IMR-90 (cell line): ENCODE measurements at regions not wholly inside any gene's neighbourhood (a gene's known extent, or its start where the extent isn't known, plus 50 kb on each side); places are given as distances from the start of the nearest gene placed in this dataset.

Source experiments
- ATAC-seq: fragments of 200-7000 bp; cut with Tn5 transposase; 2 replicates; pipeline ENCODE4 v1.9.1; 2020; ENCODE audit warnings: low read depth, mild to moderate bottlenecking, moderate library complexity
- BruUV-seq: library from RNA; stranded (reverse); fragments of 400-500 nt; replicated peaks from 2 replicates; lab custom pipeline; 2021; lab: Mats Ljungman, UMichigan
- CTCF ChIA-PET: fragments of 300-600 bp; formaldehyde crosslinking; extraction: SDS; loops from one replicate; lab custom pipeline; 2021; ENCODE audit warnings: antibody characterized with exemption; lab: Yijun Ruan, JAX
- POLR2A ChIA-PET: fragments of 300-600 bp; sonication (Branson Sonifier 250); formaldehyde crosslinking; loops from one replicate; lab custom pipeline; 2022; ENCODE audit warnings: antibody characterized with exemption; ENCODE audit not compliant: unreplicated experiment; lab: Charles Lee
- DNase-seq: peaks from one replicate; pipeline ENCODE4 v3.0.0; 2013
- H2AFZ ChIP-seq: replicated peaks from 2 replicates; pipeline ENCODE3; 2013; ENCODE audit warnings: low read length, mild to moderate bottlenecking; ENCODE audit not compliant: poor library complexity
- H2AK5ac ChIP-seq: 2 replicates; pipeline ENCODE4 v1.6.1; 2013; ENCODE audit warnings: low read depth, low read length, inconsistent platforms
- H2AK9ac ChIP-seq: replicated peaks from 2 replicates; pipeline ENCODE3; 2013; ENCODE audit warnings: mild to moderate bottlenecking, low read depth, low read length, moderate library complexity; ENCODE audit not compliant: poor library complexity
- H2BK120ac ChIP-seq: 2 replicates; pipeline ENCODE4 v1.6.1; 2013; ENCODE audit warnings: low read depth, low read length, inconsistent platforms
- H2BK15ac ChIP-seq: 3 replicates; pipeline ENCODE4 v1.6.1; 2013; ENCODE audit warnings: low read depth, low read length, inconsistent platforms
- H2BK20ac ChIP-seq: 2 replicates; pipeline ENCODE4 v1.6.1; 2013; ENCODE audit warnings: low read depth, mild to moderate bottlenecking, inconsistent platforms, low read length, moderate library complexity
- H2BK5ac ChIP-seq: 2 replicates; pipeline ENCODE4 v1.6.1; 2013; ENCODE audit warnings: mild to moderate bottlenecking, low read depth, low read length, inconsistent platforms; ENCODE audit not compliant: poor library complexity, severe bottlenecking
- H3K14ac ChIP-seq: replicated peaks from 2 replicates; pipeline ENCODE4 v1.6.1; 2013; ENCODE audit warnings: low read depth, low read length, inconsistent platforms
- H3K18ac ChIP-seq: 2 replicates; pipeline ENCODE4 v1.6.1; 2013; ENCODE audit warnings: low read depth, low read length, control low read depth
- H3K23ac ChIP-seq: 2 replicates; pipeline ENCODE4 v1.6.1; 2013; ENCODE audit warnings: low read depth, low read length, inconsistent platforms
- H3K27ac ChIP-seq: 2 replicates; pipeline ENCODE4 v1.5.1; 2013; ENCODE audit warnings: mild to moderate bottlenecking, control low read depth, low read length; ENCODE audit not compliant: insufficient read depth
- H3K27me3 ChIP-seq: 2 replicates; pipeline ENCODE4 v1.6.1; 2013; ENCODE audit warnings: low read length; ENCODE audit not compliant: control insufficient read depth, insufficient read depth
- H3K36me3 ChIP-seq: 2 replicates; pipeline ENCODE4 v1.6.1; 2013; ENCODE audit warnings: low read length, mixed read lengths; ENCODE audit not compliant: control insufficient read depth, insufficient read depth
- H3K4ac ChIP-seq: 2 replicates; pipeline ENCODE4 v1.6.1; 2013; ENCODE audit warnings: low read depth, low read length, inconsistent platforms
- H3K4me1 ChIP-seq: 2 replicates; pipeline ENCODE4 v1.6.1; 2013; ENCODE audit warnings: low read length, mixed read lengths; ENCODE audit not compliant: control insufficient read depth, insufficient read depth
- H3K4me2 ChIP-seq: 2 replicates; pipeline ENCODE4 v1.6.1; 2013; ENCODE audit warnings: low read depth, mild to moderate bottlenecking, control low read depth, low read length, moderate library complexity
- H3K4me3 ChIP-seq: 2 replicates; pipeline ENCODE4 v1.5.1; 2013; ENCODE audit warnings: low read depth, mild to moderate bottlenecking, control low read depth, low read length, moderate library complexity; ENCODE audit not compliant: insufficient read depth
- H3K56ac ChIP-seq: 2 replicates; pipeline ENCODE4 v1.6.1; 2013; ENCODE audit warnings: low read length, inconsistent platforms; ENCODE audit not compliant: insufficient read depth; ENCODE audit errors: extremely low read depth
- H3K79me1 ChIP-seq, 2 experiments: 2 replicates each; pipeline ENCODE4 v1.6.1; 2013; ENCODE audit warnings: low read length in 2 of 2, inconsistent platforms in 1 of 2, low read depth in 1 of 2
- H3K9ac ChIP-seq: 2 replicates; pipeline ENCODE4 v1.6.1; 2013; ENCODE audit warnings: low read depth, low read length, control low read depth
- H3K9me1 ChIP-seq: 2 replicates; pipeline ENCODE4 v1.6.1; 2013; ENCODE audit warnings: low read length, inconsistent platforms; ENCODE audit not compliant: insufficient read depth
- H3K9me3 ChIP-seq: 2 replicates; pipeline ENCODE4 v1.6.1; 2013; ENCODE audit warnings: low read length; ENCODE audit not compliant: control insufficient read depth, insufficient read depth
- H4K20me1 ChIP-seq: 2 replicates; pipeline ENCODE4 v1.6.1; 2013; ENCODE audit warnings: low read length, inconsistent platforms; ENCODE audit not compliant: insufficient read depth
- H4K5ac ChIP-seq: 2 replicates; pipeline ENCODE4 v1.6.1; 2013; ENCODE audit warnings: mild to moderate bottlenecking, low read depth, low read length, control low read depth
- H4K8ac ChIP-seq, 2 experiments: 2 replicates each; pipeline ENCODE4 v1.6.1; 2013; ENCODE audit warnings: low read depth in 2 of 2, low read length in 2 of 2, control low read depth in 1 of 2, inconsistent platforms in 1 of 2
- H4K91ac ChIP-seq: 2 replicates; pipeline ENCODE4 v1.6.1; 2013; ENCODE audit warnings: low read depth, low read length, inconsistent platforms; ENCODE audit not compliant: insufficient read depth
- BHLHE40 ChIP-seq: fragments of 150-350 bp; IDR thresholded peaks from 2 replicates; pipeline ENCODE4 v1.6.1; 2016; ENCODE audit warnings: mild to moderate bottlenecking, low read depth, low read length
- CEBPB ChIP-seq: IDR thresholded peaks from 2 replicates; pipeline ENCODE4 v1.6.1; 2012; ENCODE audit warnings: low read depth, low read length, improper control_type of control experiment
- CHD1 ChIP-seq: IDR thresholded peaks from 2 replicates; pipeline ENCODE4 v1.6.1; 2012; ENCODE audit warnings: low read depth, low read length, improper control_type of control experiment
- FOS ChIP-seq: fragments of 150-350 bp; IDR thresholded peaks from 2 replicates; pipeline ENCODE4 v1.6.1; 2016; ENCODE audit warnings: low read depth, low read length
- MAFK ChIP-seq: IDR thresholded peaks from 2 replicates; pipeline ENCODE4 v1.6.1; 2012; ENCODE audit warnings: low read depth, low read length, improper control_type of control experiment
- MAZ ChIP-seq: IDR thresholded peaks from 2 replicates; pipeline ENCODE4 v1.6.1; 2012; ENCODE audit warnings: low read depth, mild to moderate bottlenecking, low read length, improper control_type of control experiment, moderate library complexity, borderline replicate concordance
- NFE2L2 ChIP-seq: fragments of 150-350 bp; IDR thresholded peaks from 2 replicates; pipeline ENCODE4 v1.6.1; 2016; ENCODE audit warnings: low read depth, mild to moderate bottlenecking, low read length
- POLR2A ChIP-seq: IDR thresholded peaks from 2 replicates; pipeline ENCODE4 v1.6.1; 2012; ENCODE audit warnings: mild to moderate bottlenecking, low read depth, low read length
- RAD21 ChIP-seq: IDR thresholded peaks from 2 replicates; pipeline ENCODE4 v1.6.1; 2012; ENCODE audit warnings: low read length, improper control_type of control experiment
- RCOR1 ChIP-seq: IDR thresholded peaks from 2 replicates; pipeline ENCODE4 v1.6.1; 2012; ENCODE audit warnings: mild to moderate bottlenecking, low read length, improper control_type of control experiment; ENCODE audit not compliant: insufficient replicate concordance
- RFX5 ChIP-seq: IDR thresholded peaks from 2 replicates; pipeline ENCODE4 v1.8.0; 2012; ENCODE audit warnings: low read depth, mild to moderate bottlenecking, low read length, moderate library complexity
- SMC3 ChIP-seq: fragments of 150-350 bp; IDR thresholded peaks from 2 replicates; pipeline ENCODE4 v1.6.1; 2016; ENCODE audit warnings: low read depth, mild to moderate bottlenecking, antibody characterized with exemption, low read length, moderate library complexity
- WGBS, 2 experiments: methylation state at CpG; one replicate each; pipeline versions ENCODE4 v1.1.5 to v1.1.7; 2013; ENCODE audit warnings: missing lambda C conversion rate in 2 of 2; ENCODE audit not compliant: insufficient read length in 1 of 2; ENCODE audit errors: extremely low coverage in 2 of 2; 5-methylcytosine and 5-hydroxymethylcytosine counted together
- dilution Hi-C: fragments of 300-500 bp; cut with HindIII; formaldehyde crosslinking; loops from one replicate; pipeline ENCODE4 v1.14.3; 2018; ENCODE audit warnings: low sequenced_read_pairs; ENCODE audit not compliant: unreplicated experiment
- in situ Hi-C: fragments of 300-500 bp; cut with MboI; formaldehyde crosslinking; loops from 3 replicates; pipeline ENCODE4 v1.14.3; 2019; ENCODE audit warnings: low sequenced_read_pairs, inconsistent platforms, mixed read lengths
- intact Hi-C: fragments of 100-400 bp; cut with micrococcal nuclease; formaldehyde crosslinking; loops from 2 replicates; pipeline ENCODE4 v1.10.0; 2022
- TF ChIP-seq, protein P1 (sequence below): conservative IDR thresholded peaks from 2 replicates; pipeline ENCODE4 v1.5.1; 2012; ENCODE audit warnings: mild to moderate bottlenecking, low read depth, low read length, improper control_type of control experiment
- TF ChIP-seq, protein P2 (sequence below): fragments of 150-350 bp; IDR thresholded peaks from 2 replicates; pipeline ENCODE4 v1.6.1; 2017; ENCODE audit warnings: mild to moderate bottlenecking, antibody characterized with exemption, low read length, low read depth
- TF ChIP-seq, protein P3 (sequence below): fragments of 150-350 bp; IDR thresholded peaks from 2 replicates; pipeline ENCODE4 v1.6.1; 2016; ENCODE audit warnings: low read depth, mild to moderate bottlenecking, low read length, moderate library complexity, borderline replicate concordance

DNA sequence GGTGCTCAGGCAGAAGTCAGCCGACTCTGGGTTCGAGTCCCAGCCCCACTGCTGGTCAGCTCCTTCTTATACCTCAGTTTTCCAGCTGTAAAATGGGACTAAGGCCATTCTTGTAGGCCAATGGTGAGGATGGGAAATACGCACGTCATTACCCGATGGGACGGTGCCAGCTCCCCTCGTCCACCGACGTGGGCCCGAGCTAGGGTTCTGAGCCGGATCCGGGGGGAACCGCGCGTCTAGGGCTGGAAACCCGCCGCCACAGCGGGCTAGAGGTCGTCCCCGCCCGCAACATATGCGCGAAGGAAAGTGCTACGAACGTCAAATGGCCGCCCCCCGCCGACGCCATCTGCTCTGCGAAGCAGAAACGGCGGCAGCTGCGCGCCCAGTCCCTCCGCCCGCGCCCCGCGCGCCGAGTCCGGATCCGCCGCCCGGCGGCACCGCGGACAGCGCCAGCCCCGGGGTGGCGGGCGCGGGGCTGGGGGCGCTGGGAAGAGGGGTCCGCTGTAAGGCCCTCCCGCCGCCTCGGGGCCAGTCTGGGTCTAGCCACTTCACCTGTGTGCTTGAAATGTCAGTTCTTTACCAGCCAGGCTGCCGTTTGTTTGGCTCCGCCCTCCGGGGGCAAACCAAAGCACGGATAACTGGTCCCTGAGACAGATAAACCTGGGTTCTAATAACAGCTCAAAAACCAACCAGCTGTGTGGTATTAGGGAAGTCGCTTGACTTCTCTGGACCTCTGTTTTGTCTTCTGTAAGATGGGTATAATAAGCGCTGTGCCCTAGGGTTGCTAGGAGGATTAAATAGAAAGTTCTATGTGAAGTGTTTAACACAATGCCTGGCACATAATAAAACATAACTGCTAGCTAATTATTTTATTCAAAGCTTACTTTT, 103.5 kb upstream of the RCN1 start:
- Histone ChIP-seq H3K14ac (no peak overlapping the region), H3K79me1 (no peaks in the 10 kb centered on the region), H4K20me1 (no peaks in the 10 kb centered on the region), H3K56ac (no peak overlapping the region), H3K9me3 (peaks cover 4% of the 10 kb centered on the region; the same call in 1 of the 2 replicates), H2AFZ (peak overlapping the region; percentile 6), H4K91ac (no peak overlapping the region), H3K4me1 (no peaks in the 10 kb centered on the region), H3K18ac (no peak overlapping the region), H3K23ac (no peak overlapping the region), H4K5ac (no peak overlapping the region), H4K8ac (no peak overlapping the region), H2BK120ac (no peak overlapping the region), H2BK20ac (no peak overlapping the region), H3K4me2 (peak overlapping the region; percentile 35; the same call in 1 of the 2 replicates), H2AK5ac (no peak overlapping the region), H3K27me3 (peaks cover 47% of the 10 kb centered on the region), H2BK5ac (no peak overlapping the region), H3K27ac (no peak overlapping the region), H3K36me3 (no peaks in the 10 kb centered on the region), H3K4ac (no peak overlapping the region), H3K9ac (no peak overlapping the region), H2AK9ac (no peak overlapping the region), H3K4me3 (no peak overlapping the region), H2BK15ac (no peak overlapping the region), H3K9me1 (no peaks in the 10 kb centered on the region)
- in situ Hi-C loops = no loop called here
- CTCF ChIA-PET = interaction anchor here (1.3 kb wide), 1 partner anchor 20 kb away, joined by 4 read pairs; no protein-coding TSS in a partner anchor
- 5% methylated on average over 28 of the region's 64 CpGs; no CpG with 5 or more reads in 1 of the 2 experiments for WGBS, 2 experiments
- dilution Hi-C loops = no loop called here
- no TSS peak for BruUV-seq
- intact Hi-C loops = no loop called here
- POLR2A ChIA-PET = no interaction called here
- no peak for DNase-seq
- peak; percentile 37; the same call in 1 of the 2 replicates for ATAC-seq
- TF ChIP-seq, protein P1, sequence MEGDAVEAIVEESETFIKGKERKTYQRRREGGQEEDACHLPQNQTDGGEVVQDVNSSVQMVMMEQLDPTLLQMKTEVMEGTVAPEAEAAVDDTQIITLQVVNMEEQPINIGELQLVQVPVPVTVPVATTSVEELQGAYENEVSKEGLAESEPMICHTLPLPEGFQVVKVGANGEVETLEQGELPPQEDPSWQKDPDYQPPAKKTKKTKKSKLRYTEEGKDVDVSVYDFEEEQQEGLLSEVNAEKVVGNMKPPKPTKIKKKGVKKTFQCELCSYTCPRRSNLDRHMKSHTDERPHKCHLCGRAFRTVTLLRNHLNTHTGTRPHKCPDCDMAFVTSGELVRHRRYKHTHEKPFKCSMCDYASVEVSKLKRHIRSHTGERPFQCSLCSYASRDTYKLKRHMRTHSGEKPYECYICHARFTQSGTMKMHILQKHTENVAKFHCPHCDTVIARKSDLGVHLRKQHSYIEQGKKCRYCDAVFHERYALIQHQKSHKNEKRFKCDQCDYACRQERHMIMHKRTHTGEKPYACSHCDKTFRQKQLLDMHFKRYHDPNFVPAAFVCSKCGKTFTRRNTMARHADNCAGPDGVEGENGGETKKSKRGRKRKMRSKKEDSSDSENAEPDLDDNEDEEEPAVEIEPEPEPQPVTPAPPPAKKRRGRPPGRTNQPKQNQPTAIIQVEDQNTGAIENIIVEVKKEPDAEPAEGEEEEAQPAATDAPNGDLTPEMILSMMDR = no peak
- no peak for TF ChIP-seq POLR2A
- no peak for TF ChIP-seq CEBPB
- TF ChIP-seq MAZ = no peak
- TF ChIP-seq, protein P2, sequence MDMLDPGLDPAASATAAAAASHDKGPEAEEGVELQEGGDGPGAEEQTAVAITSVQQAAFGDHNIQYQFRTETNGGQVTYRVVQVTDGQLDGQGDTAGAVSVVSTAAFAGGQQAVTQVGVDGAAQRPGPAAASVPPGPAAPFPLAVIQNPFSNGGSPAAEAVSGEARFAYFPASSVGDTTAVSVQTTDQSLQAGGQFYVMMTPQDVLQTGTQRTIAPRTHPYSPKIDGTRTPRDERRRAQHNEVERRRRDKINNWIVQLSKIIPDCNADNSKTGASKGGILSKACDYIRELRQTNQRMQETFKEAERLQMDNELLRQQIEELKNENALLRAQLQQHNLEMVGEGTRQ = no peak
- TF ChIP-seq BHLHE40 = no peak
- TF ChIP-seq FOS = no peak
- TF ChIP-seq CHD1 = no peak
- no peak for TF ChIP-seq RAD21
- no peak for TF ChIP-seq RFX5
- no peak for TF ChIP-seq MAFK
- no peak for TF ChIP-seq SMC3
- no peak for TF ChIP-seq NFE2L2
- no peak for TF ChIP-seq RCOR1
- TF ChIP-seq, protein P3, sequence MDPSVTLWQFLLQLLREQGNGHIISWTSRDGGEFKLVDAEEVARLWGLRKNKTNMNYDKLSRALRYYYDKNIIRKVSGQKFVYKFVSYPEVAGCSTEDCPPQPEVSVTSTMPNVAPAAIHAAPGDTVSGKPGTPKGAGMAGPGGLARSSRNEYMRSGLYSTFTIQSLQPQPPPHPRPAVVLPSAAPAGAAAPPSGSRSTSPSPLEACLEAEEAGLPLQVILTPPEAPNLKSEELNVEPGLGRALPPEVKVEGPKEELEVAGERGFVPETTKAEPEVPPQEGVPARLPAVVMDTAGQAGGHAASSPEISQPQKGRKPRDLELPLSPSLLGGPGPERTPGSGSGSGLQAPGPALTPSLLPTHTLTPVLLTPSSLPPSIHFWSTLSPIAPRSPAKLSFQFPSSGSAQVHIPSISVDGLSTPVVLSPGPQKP = no peak
